Right lobe of liver (tissue), 4 donors: ENCODE measurements at regions not wholly inside any gene's neighbourhood (a gene's known extent, or its start where the extent isn't known, plus 50 kb on each side); places are given as distances from the start of the nearest gene placed in this dataset.

Experiments
- CTCF ChIP-seq, 4 donors: fragments of 200-600 bp in 3 of 4; fragments of 450-650 bp in 1 of 4; IDR thresholded peaks; one replicate each; pipeline versions ENCODE4 v1.5.1 to v1.8.0; 2016 to 2022; ENCODE audit warnings: antibody characterized with exemption in 4 of 4, mild to moderate bottlenecking in 2 of 4
- POLR2A ChIP-seq: fragments of 450-650 bp; IDR thresholded peaks from one replicate; pipeline ENCODE4 v1.6.1; 2017; ENCODE audit warnings: antibody characterized with exemption, mild to moderate bottlenecking
- donor health status: DM: no; HTN: no; CAD: no.
- donor health status: DM: no; HTN: no; CAD: no.
- donor health status: DM: no; HTN: yes; CAD: no.

DNA sequence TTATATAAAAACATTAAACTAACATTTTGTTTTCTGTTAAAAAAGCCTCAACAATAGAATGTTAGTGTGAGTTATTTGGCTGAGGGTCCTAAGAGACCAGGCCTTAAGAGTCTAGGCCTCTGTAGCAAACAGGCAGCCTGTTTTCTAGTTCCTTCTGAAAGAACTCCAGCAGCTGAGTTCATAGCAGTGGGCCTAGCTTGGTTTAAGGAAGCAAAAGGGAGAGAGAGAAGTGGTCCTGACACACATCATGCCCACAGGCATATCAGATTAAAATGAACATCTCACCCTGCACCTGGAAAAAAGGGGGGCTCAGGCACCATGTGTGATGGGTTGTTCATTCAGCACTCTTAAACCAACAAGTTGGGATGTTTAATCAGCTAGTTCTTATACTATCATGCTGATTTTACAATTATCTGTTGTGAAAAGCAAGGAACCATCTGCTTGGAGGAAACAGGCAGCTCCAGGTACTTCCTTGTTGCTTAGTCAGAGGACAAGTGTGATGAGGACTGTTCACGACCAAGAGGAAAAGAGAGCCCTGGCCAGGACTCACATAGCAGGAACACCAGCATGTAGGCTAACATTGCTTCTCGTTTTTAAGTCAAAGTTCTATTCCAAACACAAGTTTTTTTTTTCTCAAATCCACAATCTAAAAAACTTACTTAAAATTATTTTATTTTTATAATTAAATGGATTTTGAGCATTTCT lies 81.3 kb upstream of the FRY start:
- no peak for TF ChIP-seq CTCF (IDR thresholded peaks at IDR 0.05)
- no peak for TF ChIP-seq POLR2A
